ENCODE measurements at regions not wholly inside any gene's neighbourhood (a gene's known extent, or its start where the extent isn't known, plus 50 kb on each side); places are given as distances from the start of the nearest gene placed in this dataset.
"Not testable (repeated sequence)": the region's sequence is repeated elsewhere in the genome, so short reads cannot be mapped to it uniquely, and the experiment has no call there.

GRCh38 chr6:102918161-102918560 lies 1524.7 kb downstream of the GRIK2 start:
- no peak for TF ChIP-seq CTCF (IDR thresholded peaks at IDR 0.05; ENCODE audit: insufficient read depth, missing control alignments)
- DNase-seq (ENCODE audit: insufficient read length, low spot score) (no peak), FAIRE-seq (no peak)

GRCh38 chr6:102911571-102911970 lies 1518.1 kb downstream of the GRIK2 start:
- no peak for TF ChIP-seq CTCF (IDR thresholded peaks at IDR 0.05; ENCODE audit: insufficient read depth, missing control alignments)
- no peak for FAIRE-seq
- no peak for DNase-seq (ENCODE audit: insufficient read length, low spot score)

GRCh38 chr6:102910701-102911139 lies 1517.2 kb downstream of the GRIK2 start:
- FAIRE-seq; DNase-seq (ENCODE audit: insufficient read length, low spot score): not testable (repeated sequence)

GRCh38 chr6:102907181-102907580 lies 1513.7 kb downstream of the GRIK2 start:
- FAIRE-seq (no peak), DNase-seq (ENCODE audit: insufficient read length, low spot score) (no peak)
- TF ChIP-seq CTCF (IDR thresholded peaks at IDR 0.05; ENCODE audit: insufficient read depth, missing control alignments): no peak

- DNase-seq (ENCODE audit: insufficient read length, low spot score) (no peak), FAIRE-seq (no peak)
- TF ChIP-seq CTCF (IDR thresholded peaks at IDR 0.05; ENCODE audit: insufficient read depth, missing control alignments): no peak
Measured at GRCh38 chr6:102902471-102902870, 1509.0 kb downstream of the GRIK2 start.

- TF ChIP-seq CTCF (IDR thresholded peaks at IDR 0.05; ENCODE audit: insufficient read depth, missing control alignments): no peak
- no peak for DNase-seq (ENCODE audit: insufficient read length, low spot score)
- FAIRE-seq: no peak
Measured at GRCh38 chr6:102895683-102896082, 1502.2 kb downstream of the GRIK2 start.

- no peak for TF ChIP-seq CTCF (IDR thresholded peaks at IDR 0.05; ENCODE audit: insufficient read depth, missing control alignments)
- no peak for DNase-seq (ENCODE audit: insufficient read length, low spot score)
- FAIRE-seq: no peak
Measured at GRCh38 chr6:102885165-102885564, 1491.7 kb downstream of the GRIK2 start.
